H1 (cell line): ENCODE measurements at regions not wholly inside any gene's neighbourhood (a gene's known extent, or its start where the extent isn't known, plus 50 kb on each side); places are given as distances from the start of the nearest gene placed in this dataset.

Experiments used
- CTCF ChIA-PET: fragments of 300-600 bp; sonication (Branson Sonifier 250); formaldehyde crosslinking; loops from one replicate; lab custom pipeline; 2021; ENCODE audit not compliant: partially characterized antibody; lab: Charles Lee
- POLR2A ChIA-PET: fragments of 300-600 bp; sonication (Branson Sonifier 250); formaldehyde crosslinking; loops from one replicate; lab custom pipeline; 2021; ENCODE audit warnings: inconsistent platforms; ENCODE audit not compliant: partially characterized antibody; lab: Charles Lee
- DNase-seq, 2 experiments: peaks; one replicate each; pipeline versions ENCODE4 v3.0.0 to v3.0.0-alpha.2; 2010 to 2022; ENCODE audit warnings: low spot score in 2 of 2, low read depth in 1 of 2, mixed read lengths in 1 of 2
- FAIRE-seq: peaks from 2 replicates; lab custom pipeline; 2011; peaks lifted over from hg19 to GRCh38; lab: Jason Lieb, UNC
- H2AFZ ChIP-seq: 2 replicates; pipeline ENCODE4 v1.8.1; 2012; ENCODE audit warnings: low read length, inconsistent platforms
- H2AK5ac ChIP-seq: 2 replicates; pipeline ENCODE4 v1.6.1; 2013; ENCODE audit warnings: low read depth, low read length
- H2BK120ac ChIP-seq: replicated peaks from 2 replicates; pipeline ENCODE3; 2013; ENCODE audit warnings: low read depth, low read length, inconsistent platforms
- H2BK12ac ChIP-seq: 2 replicates; pipeline ENCODE4 v1.6.1; 2013; ENCODE audit warnings: low read depth, low read length
- H2BK15ac ChIP-seq: 2 replicates; pipeline ENCODE4 v1.6.1; 2013; ENCODE audit warnings: low read length
- H2BK20ac ChIP-seq: 2 replicates; pipeline ENCODE4 v1.6.1; 2013; ENCODE audit warnings: low read length
- H2BK5ac ChIP-seq: 2 replicates; pipeline ENCODE4 v1.6.1; 2013; ENCODE audit warnings: low read depth, low read length
- H3K14ac ChIP-seq: 2 replicates; pipeline ENCODE4 v1.6.1; 2013; ENCODE audit warnings: inconsistent platforms; ENCODE audit not compliant: insufficient read length
- H3K18ac ChIP-seq: 2 replicates; pipeline ENCODE4 v1.6.1; 2013; ENCODE audit warnings: low read length; ENCODE audit errors: extremely low read depth
- H3K23ac ChIP-seq: 2 replicates; pipeline ENCODE4 v1.6.1; 2013; ENCODE audit warnings: inconsistent platforms; ENCODE audit not compliant: insufficient read length
- H3K23me2 ChIP-seq: 2 replicates; pipeline ENCODE4 v1.6.1; 2013; ENCODE audit warnings: low read depth, low read length
- H3K27ac ChIP-seq: 2 replicates; pipeline ENCODE4 v1.6.1; 2011; ENCODE audit warnings: low read depth, low read length, inconsistent platforms
- H3K27me3 ChIP-seq, 4 experiments: replicated peaks in 1 of 4; 1 replicate in 1 of 4; 2 replicates in 3 of 4; pipeline versions ENCODE4 v1.6.1 to v1.8.1; 2011 to 2013; ENCODE audit warnings: low read length in 3 of 4, mild to moderate bottlenecking in 3 of 4, inconsistent platforms in 2 of 4, mixed read lengths in 2 of 4, moderate library complexity in 1 of 4; ENCODE audit not compliant: control insufficient read depth in 3 of 4, insufficient read depth in 3 of 4; ENCODE audit errors: extremely low read depth in 1 of 4
- H3K36me3 ChIP-seq, 4 experiments: 2 replicates each; pipeline versions ENCODE4 v1.6.1 to v1.8.1; 2011 to 2013; ENCODE audit warnings: mild to moderate bottlenecking in 4 of 4, low read length in 3 of 4, moderate library complexity in 2 of 4, control low read depth in 1 of 4, inconsistent platforms in 1 of 4; ENCODE audit not compliant: insufficient read depth in 4 of 4, control insufficient read depth in 2 of 4
- H3K4ac ChIP-seq: replicated peaks from 2 replicates; pipeline ENCODE3; 2013; ENCODE audit warnings: low read length, low read depth, mixed read lengths, inconsistent platforms; ENCODE audit not compliant: insufficient read length
- H3K4me1 ChIP-seq, 4 experiments: replicated peaks in 1 of 4; 1 replicate in 1 of 4; 2 replicates in 3 of 4; pipeline versions ENCODE4 v1.6.1 to v1.8.1; 2011 to 2013; ENCODE audit warnings: low read length in 3 of 4, inconsistent platforms in 2 of 4, mixed read lengths in 1 of 4; ENCODE audit not compliant: insufficient read depth in 4 of 4, control insufficient read depth in 3 of 4
- H3K4me2 ChIP-seq, 2 experiments: 2 replicates each; pipeline versions ENCODE4 v1.6.1 to v1.8.1; 2011 to 2013; ENCODE audit warnings: low read depth in 2 of 2, low read length in 2 of 2, control low read depth in 1 of 2, inconsistent platforms in 1 of 2, mild to moderate bottlenecking in 1 of 2; ENCODE audit not compliant: insufficient read depth in 1 of 2
- H3K4me3 ChIP-seq, 4 experiments: fragments of 200-600, 300-600 bp in 1 of 4; sonication (generic), shearing (Covaris generic), sonication (Bioruptor Twin) in 1 of 4; 2 replicates each; pipeline versions ENCODE4 v1.5.1 to v1.8.1; 2011 to 2016; ENCODE audit warnings: low read length in 4 of 4, low read depth in 3 of 4, control low read depth in 2 of 4, inconsistent platforms in 2 of 4, mild to moderate bottlenecking in 2 of 4, mixed read lengths in 1 of 4, moderate library complexity in 1 of 4; ENCODE audit not compliant: insufficient read depth in 2 of 4; ENCODE audit errors: extremely low read depth in 1 of 4
- H3K56ac ChIP-seq: replicated peaks from 2 replicates; pipeline ENCODE3; 2013; ENCODE audit warnings: low read depth, mild to moderate bottlenecking, mixed read lengths, low read length, inconsistent platforms; ENCODE audit not compliant: insufficient read length
- H3K79me1 ChIP-seq: 2 replicates; pipeline ENCODE4 v1.6.1; 2013; ENCODE audit warnings: low read depth, low read length, control low read depth
- H3K79me2 ChIP-seq, 2 experiments: 2 replicates each; pipeline versions ENCODE4 v1.6.1 to v1.8.1; 2012 to 2013; ENCODE audit warnings: low read length in 2 of 2, mild to moderate bottlenecking in 2 of 2, inconsistent platforms in 1 of 2; ENCODE audit not compliant: insufficient read depth in 2 of 2, control insufficient read depth in 1 of 2
- H3K9ac ChIP-seq, 4 experiments: replicated peaks in 1 of 4; 1 replicate in 1 of 4; 2 replicates in 3 of 4; pipeline versions ENCODE4 v1.6.1 to v1.8.1; 2011 to 2013; ENCODE audit warnings: low read depth in 3 of 4, low read length in 3 of 4, control low read depth in 2 of 4, mild to moderate bottlenecking in 2 of 4, moderate library complexity in 2 of 4, inconsistent platforms in 1 of 4; ENCODE audit errors: extremely low read depth in 1 of 4
- H3K9me3 ChIP-seq, 2 experiments: 2 replicates each; pipeline versions ENCODE4 v1.6.1 to v1.8.1; 2012 to 2013; ENCODE audit warnings: mild to moderate bottlenecking in 2 of 2, moderate library complexity in 2 of 2, control low read depth in 1 of 2, inconsistent platforms in 1 of 2, low read depth in 1 of 2, low read length in 1 of 2, mixed read lengths in 1 of 2; ENCODE audit not compliant: insufficient read depth in 2 of 2
- H4K20me1 ChIP-seq, 2 experiments: replicated peaks in 1 of 2; 2 replicates each; pipeline versions ENCODE3 to v1.8.1; 2011 to 2013; ENCODE audit warnings: inconsistent platforms in 2 of 2, low read length in 2 of 2, mild to moderate bottlenecking in 1 of 2; ENCODE audit not compliant: insufficient read depth in 2 of 2, control insufficient read depth in 1 of 2
- H4K5ac ChIP-seq: 2 replicates; pipeline ENCODE4 v1.6.1; 2013; ENCODE audit warnings: low read length, low read depth, mixed read lengths, inconsistent platforms; ENCODE audit not compliant: insufficient read length
- H4K8ac ChIP-seq: 2 replicates; pipeline ENCODE4 v1.8.0; 2013; ENCODE audit warnings: mild to moderate bottlenecking, moderate library complexity, low read length, inconsistent platforms; ENCODE audit not compliant: insufficient read depth; ENCODE audit errors: extremely low read depth
- H4K91ac ChIP-seq: replicated peaks from 2 replicates; pipeline ENCODE3; 2013; ENCODE audit warnings: low read length, mixed read lengths, inconsistent platforms; ENCODE audit not compliant: insufficient read length
- ATF2 ChIP-seq: IDR thresholded peaks from 2 replicates; pipeline ENCODE4 v1.6.1; 2012; ENCODE audit warnings: low read length, inconsistent platforms
- BCL11A ChIP-seq, 2 experiments: IDR thresholded peaks; one replicate each; pipeline ENCODE4 v1.6.1; 2011; ENCODE audit warnings: low read depth in 2 of 2, low read length in 2 of 2, mild to moderate bottlenecking in 2 of 2
- BRCA1 ChIP-seq: IDR thresholded peaks from 2 replicates; pipeline ENCODE4 v1.6.1; 2012; ENCODE audit warnings: low read depth, low read length, improper control_type of control experiment
- CBX8 ChIP-seq: fragments of 300-800, 300-1000 bp; sonication (generic); IDR thresholded peaks from 2 replicates; pipeline ENCODE4 v1.7.1; 2016; ENCODE audit warnings: low read depth, low read length, borderline replicate concordance
- CEBPB ChIP-seq: IDR thresholded peaks from 2 replicates; pipeline ENCODE4 v1.6.1; 2012; ENCODE audit warnings: low read depth, low read length
- CHD2 ChIP-seq: IDR thresholded peaks from 2 replicates; pipeline ENCODE4 v1.6.1; 2012; ENCODE audit warnings: low read length, improper control_type of control experiment
- CREB1 ChIP-seq: IDR thresholded peaks from 2 replicates; pipeline ENCODE4 v1.6.1; 2012; ENCODE audit warnings: inconsistent platforms
- KDM4A ChIP-seq: IDR thresholded peaks from one replicate; pipeline ENCODE4 v1.7.1; 2012; ENCODE audit warnings: low read depth, mild to moderate bottlenecking, moderate library complexity, low read length, inconsistent platforms; ENCODE audit not compliant: severe bottlenecking
- MAFK ChIP-seq: IDR thresholded peaks from 2 replicates; pipeline ENCODE4 v1.6.1; 2012; ENCODE audit warnings: low read depth, mild to moderate bottlenecking, improper control_type of control experiment, low read length
- RNF2 ChIP-seq: fragments of 200-900, 300-1000 bp; sonication (generic); IDR thresholded peaks from 2 replicates; pipeline ENCODE4 v1.7.1; 2016; ENCODE audit warnings: borderline replicate concordance, low read depth, mild to moderate bottlenecking, antibody characterized with exemption, low read length; ENCODE audit not compliant: poor library complexity, severe bottlenecking; ENCODE audit errors: missing control alignments
- RXRA ChIP-seq: IDR thresholded peaks from 2 replicates; pipeline ENCODE4 v1.6.1; 2011; ENCODE audit warnings: low read depth, mild to moderate bottlenecking, low read length, moderate library complexity; ENCODE audit not compliant: insufficient read depth
- SP1 ChIP-seq: IDR thresholded peaks from 2 replicates; pipeline ENCODE4 v1.6.1; 2011; ENCODE audit warnings: low read depth, low read length
- SRF ChIP-seq: IDR thresholded peaks from 2 replicates; pipeline ENCODE4 v1.6.1; 2011; ENCODE audit warnings: mild to moderate bottlenecking, low read depth, low read length, moderate library complexity
- TAF1 ChIP-seq: IDR thresholded peaks from 2 replicates; pipeline ENCODE4 v1.6.1; 2011; ENCODE audit warnings: mild to moderate bottlenecking, low read depth, low read length
- WGBS, 2 experiments: shearing (Covaris generic) in 1 of 2; methylation state at CpG; one replicate each; pipeline versions ENCODE4 v1.1.6 to v1.1.7; 2013 to 2015; ENCODE audit warnings: low lambda C conversion rate in 2 of 2, mixed read lengths in 2 of 2, inconsistent platforms in 1 of 2, low coverage in 1 of 2, missing lambda C conversion rate in 1 of 2; ENCODE audit not compliant: insufficient replicate concordance in 2 of 2, insufficient coverage in 1 of 2, insufficient read length in 1 of 2; ENCODE audit errors: extremely low coverage in 1 of 2, missing lambda C conversion rate in 1 of 2; 5-methylcytosine and 5-hydroxymethylcytosine counted together

GRCh38 chr11:88390254-88390653 lies 52.7 kb upstream of the CTSC start:
- Histone ChIP-seq H3K4me2 (no peak overlapping the region), H3K4ac (no peak overlapping the region), H3K36me3 (no peaks in the 10 kb centered on the region), H3K23me2 (no peaks in the 10 kb centered on the region), H3K18ac (no peak overlapping the region), H3K56ac (no peak overlapping the region), H2AK5ac (no peak overlapping the region), H2BK120ac (no peak overlapping the region), H2BK12ac (no peak overlapping the region), H3K23ac (no peak overlapping the region), H3K79me1 (no peaks in the 10 kb centered on the region), H4K8ac (no peak overlapping the region), H3K4me1 (no peaks in the 10 kb centered on the region), H3K4me3 (no peak overlapping the region), H2BK15ac (no peak overlapping the region), H2BK5ac (no peak overlapping the region), H2BK20ac (no peak overlapping the region), H3K27ac (no peak overlapping the region), H2AFZ (no peak overlapping the region), H3K14ac (no peak overlapping the region), H4K91ac (no peak overlapping the region), H3K9me3 (no peaks in the 10 kb centered on the region), H3K27me3 (no peaks in the 10 kb centered on the region), H3K9ac (no peak overlapping the region), H4K20me1 (no peaks in the 10 kb centered on the region), H3K79me2 (no peaks in the 10 kb centered on the region), H4K5ac (no peak overlapping the region)
- ChIA-PET POLR2A (no interaction called here), CTCF (interaction anchor here (0.5 kb wide), 1 partner anchor 1140 kb away, joined by 3 read pairs; no protein-coding TSS in a partner anchor)
- TF ChIP-seq BRCA1 (no peak), CREB1 (no peak), KDM4A (no peak), MAFK (no peak), CEBPB (no peak), RXRA (no peak), CHD2 (no peak), TAF1 (no peak), ATF2 (no peak), SP1 (no peak), CBX8 (no peak), RNF2 (no peak), SRF (no peak), BCL11A (IDR thresholded peaks at IDR 0.05; ENCODE audit: low read depth in 2 of 2, low read length in 2 of 2) (no peak)
- FAIRE-seq (no peak), DNase-seq (no peak)
- 78% methylated on average over 1 of the region's 1 CpG; no CpG with 5 or more reads in 1 of the 2 experiments for WGBS, 2 experiments
